HCT116 (cell line): ENCODE measurements at regions not wholly inside any gene's neighbourhood (a gene's known extent, or its start where the extent isn't known, plus 50 kb on each side); places are given as distances from the start of the nearest gene placed in this dataset.
"Not testable (repeated sequence)": the region's sequence is repeated elsewhere in the genome, so short reads cannot be mapped to it uniquely, and the experiment has no call there.

Experiments
- ATAC-seq: fragments of 200-7000 bp; cut with Tn5 transposase; 2 replicates; pipeline ENCODE4 v1.9.1; 2020; ENCODE audit warnings: mild to moderate bottlenecking, moderate library complexity
- BruUV-seq: library from RNA; stranded (reverse); fragments of 400-500 nt; replicated peaks from 2 replicates; lab custom pipeline; 2021; lab: Mats Ljungman, UMichigan
- CTCF ChIA-PET: fragments of 300-600 bp; sonication (Branson Sonifier 250); formaldehyde crosslinking; loops from one replicate; lab custom pipeline; 2021; ENCODE audit warnings: antibody characterized with exemption; lab: Charles Lee
- POLR2A ChIA-PET: fragments of 300-600, 350-600 bp; sonication (Branson Sonifier 250); formaldehyde crosslinking; loops from one replicate; lab custom pipeline; 2021; ENCODE audit warnings: antibody characterized with exemption; lab: Charles Lee
- RAD21 ChIA-PET, 2 experiments: fragments of 300-600 bp; sonication (Branson Sonifier 250); formaldehyde crosslinking; loops; one replicate each; lab custom pipeline; 2023; ENCODE audit warnings: low total read pairs in 2 of 2; ENCODE audit not compliant: uncharacterized antibody in 2 of 2, unreplicated experiment in 2 of 2, low non-redundant PET in 1 of 2; lab: Charles Lee
- DNase-seq: peaks from one replicate; pipeline ENCODE4 v3.0.0-alpha.2; 2010; ENCODE audit warnings: low read depth, low spot score
- H2AFZ ChIP-seq: fragments of 200-600 bp; shearing (Covaris generic), sonication (generic); 2 replicates; pipeline ENCODE4 v1.6.1; 2017; ENCODE audit warnings: low read depth, mixed run types, mixed read lengths, antibody characterized with exemption, low read length; ENCODE audit not compliant: poor library complexity, severe bottlenecking
- H3K27ac ChIP-seq: 2 replicates; pipeline ENCODE4 v1.5.1; 2012; ENCODE audit warnings: low read depth, low read length
- H3K27me3 ChIP-seq: fragments of 200-600 bp; sonication (generic); 2 replicates; pipeline ENCODE4 v1.6.1; 2016; ENCODE audit warnings: mixed run types, low read length, mixed read lengths; ENCODE audit not compliant: insufficient read depth
- H3K36me3 ChIP-seq, 2 experiments: fragments of 200-500 bp in 1 of 2; fragments of 200-600 bp in 1 of 2; sonication (Bioruptor generic) in 1 of 2; sonication (generic) in 1 of 2; 2 replicates each; pipeline versions ENCODE4 v1.5.1 to v1.6.1; 2014 to 2016; ENCODE audit warnings: low read length in 2 of 2, inconsistent platforms in 1 of 2, mixed read lengths in 1 of 2, mixed run types in 1 of 2; ENCODE audit not compliant: insufficient read depth in 2 of 2, control insufficient read depth in 1 of 2
- H3K4me1 ChIP-seq, 2 experiments: fragments of 200-600 bp in 1 of 2; sonication (generic) in 1 of 2; 2 replicates each; pipeline versions ENCODE4 v1.5.1 to v1.6.1; 2012 to 2017; ENCODE audit warnings: low read length in 2 of 2, inconsistent platforms in 1 of 2, mild to moderate bottlenecking in 1 of 2, mixed read lengths in 1 of 2, mixed run types in 1 of 2, moderate library complexity in 1 of 2; ENCODE audit not compliant: insufficient read depth in 2 of 2, control insufficient read depth in 1 of 2
- H3K4me2 ChIP-seq: fragments of 200-600 bp; sonication (generic); 2 replicates; pipeline ENCODE4 v1.6.1; 2017; ENCODE audit warnings: mixed run types, low read length, mixed read lengths
- H3K4me3 ChIP-seq, 2 experiments: fragments of 200-600 bp in 1 of 2; sonication (generic) in 1 of 2; replicated peaks in 1 of 2; 2 replicates each; pipeline ENCODE4 v1.5.1; 2011 to 2016; ENCODE audit warnings: low read length in 2 of 2, control low read depth in 1 of 2, low read depth in 1 of 2, mild to moderate bottlenecking in 1 of 2, mixed read lengths in 1 of 2, mixed run types in 1 of 2
- H3K79me2 ChIP-seq: fragments of 200-600 bp; sonication (generic); 2 replicates; pipeline ENCODE4 v1.6.1; 2017; ENCODE audit warnings: mild to moderate bottlenecking, mixed run types, low read length, moderate library complexity, mixed read lengths; ENCODE audit not compliant: insufficient read depth
- H3K9ac ChIP-seq: fragments of 200-600 bp; sonication (generic); 2 replicates; pipeline ENCODE4 v1.6.1; 2016; ENCODE audit warnings: low read length, mixed read lengths
- H3K9me2 ChIP-seq: fragments of 200-600 bp; sonication (generic), shearing (Covaris generic); 2 replicates; pipeline ENCODE4 v1.6.1; 2017; ENCODE audit warnings: mixed run types, mild to moderate bottlenecking, moderate library complexity; ENCODE audit not compliant: insufficient read depth
- H3K9me3 ChIP-seq, 2 experiments: fragments of 200-500 bp in 1 of 2; fragments of 200-600 bp in 1 of 2; sonication (Bioruptor generic) in 1 of 2; sonication (generic) in 1 of 2; 2 replicates each; pipeline ENCODE4 v1.6.1; 2014 to 2017; ENCODE audit warnings: low read length in 2 of 2, mixed read lengths in 2 of 2, inconsistent platforms in 1 of 2, low read depth in 1 of 2, mild to moderate bottlenecking in 1 of 2, mixed run types in 1 of 2, moderate library complexity in 1 of 2; ENCODE audit not compliant: control insufficient read depth in 1 of 2, insufficient read depth in 1 of 2
- H4K20me1 ChIP-seq: fragments of 200-600 bp; sonication (generic), shearing (Covaris generic); 2 replicates; pipeline ENCODE4 v1.6.1; 2017; ENCODE audit warnings: mixed run types, mild to moderate bottlenecking, moderate library complexity; ENCODE audit not compliant: insufficient read depth
- CBX3 ChIP-seq: IDR thresholded peaks from 2 replicates; pipeline ENCODE4 v1.6.1; 2012; ENCODE audit warnings: low read depth
- EZH2phosphoT487 ChIP-seq: fragments of 200-600 bp; IDR thresholded peaks from 2 replicates; pipeline ENCODE4 v1.6.1; 2018; ENCODE audit warnings: antibody characterized with exemption, borderline replicate concordance
- FOSL1 ChIP-seq: IDR thresholded peaks from 2 replicates; pipeline ENCODE4 v1.6.1; 2012; ENCODE audit warnings: low read depth
- POLR2AphosphoS5 ChIP-seq: IDR thresholded peaks from 2 replicates; pipeline ENCODE4 v1.6.1; 2011; ENCODE audit warnings: mild to moderate bottlenecking, low read depth, low read length, moderate library complexity
- RAD21 ChIP-seq: IDR thresholded peaks from 2 replicates; pipeline ENCODE4 v1.6.1; 2012; ENCODE audit warnings: low read depth, mild to moderate bottlenecking
- SIN3A ChIP-seq: IDR thresholded peaks from 2 replicates; pipeline ENCODE4 v1.6.1; 2012; ENCODE audit warnings: low read depth
- SP1 ChIP-seq: IDR thresholded peaks from 2 replicates; pipeline ENCODE4 v1.6.1; 2012; ENCODE audit warnings: low read depth
- SRF ChIP-seq: IDR thresholded peaks from 2 replicates; pipeline ENCODE4 v1.6.1; 2012; ENCODE audit warnings: low read depth
- TCF7L2 ChIP-seq: IDR thresholded peaks from 2 replicates; pipeline ENCODE4 v1.7.0; 2011; ENCODE audit warnings: borderline replicate concordance, inconsistent platforms; ENCODE audit not compliant: insufficient read depth, insufficient read length; ENCODE audit errors: extremely low read depth
- ZNF274 ChIP-seq: fragments of 200-500 bp; sonication (Bioruptor generic); IDR thresholded peaks from 2 replicates; pipeline ENCODE4 v1.6.1; 2014; ENCODE audit warnings: mild to moderate bottlenecking, low read depth, low read length, inconsistent platforms
- intact Hi-C: fragments of 100-400 bp; cut with micrococcal nuclease; formaldehyde crosslinking; loops from 2 replicates; pipeline ENCODE4 v1.10.0; 2022
- TF ChIP-seq, protein P1 (sequence below): IDR thresholded peaks from 2 replicates; pipeline ENCODE4 v1.6.1; 2012; ENCODE audit warnings: low read depth
- TF ChIP-seq, protein P2 (sequence below), 3 experiments: fragments of 200-600 bp in 1 of 3; sonication (generic) in 1 of 3; IDR thresholded peaks in 2 of 3; conservative IDR thresholded peaks in 1 of 3; 2 replicates each; pipeline ENCODE4 v1.5.1; 2012 to 2017; ENCODE audit warnings: low read depth in 2 of 3, low read length in 2 of 3, antibody characterized with exemption in 1 of 3, borderline replicate concordance in 1 of 3, control low read depth in 1 of 3, mild to moderate bottlenecking in 1 of 3, mixed read lengths in 1 of 3, mixed run types in 1 of 3, moderate library complexity in 1 of 3; ENCODE audit not compliant: insufficient read depth in 1 of 3

DNA sequence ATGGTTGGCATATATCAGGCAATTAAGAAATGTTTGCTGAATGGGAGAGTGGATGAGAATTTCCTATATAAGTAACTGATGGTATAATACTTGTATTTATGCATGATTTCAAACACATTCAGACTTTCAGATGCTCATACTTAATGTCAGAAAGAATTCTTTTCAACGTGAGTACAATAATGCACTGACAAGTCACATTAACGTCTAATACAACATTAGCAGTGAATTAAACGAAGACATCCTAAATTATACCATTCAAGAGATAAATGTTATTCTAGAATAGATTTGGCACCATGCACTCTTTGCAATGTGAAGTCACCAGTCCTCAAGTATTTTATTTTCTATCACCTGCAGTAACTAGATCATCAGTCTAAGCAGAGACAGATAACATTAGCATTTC lies 712.9 kb downstream of the TLE1 start (continued):
- no peak for TF ChIP-seq TCF7L2

DNA sequence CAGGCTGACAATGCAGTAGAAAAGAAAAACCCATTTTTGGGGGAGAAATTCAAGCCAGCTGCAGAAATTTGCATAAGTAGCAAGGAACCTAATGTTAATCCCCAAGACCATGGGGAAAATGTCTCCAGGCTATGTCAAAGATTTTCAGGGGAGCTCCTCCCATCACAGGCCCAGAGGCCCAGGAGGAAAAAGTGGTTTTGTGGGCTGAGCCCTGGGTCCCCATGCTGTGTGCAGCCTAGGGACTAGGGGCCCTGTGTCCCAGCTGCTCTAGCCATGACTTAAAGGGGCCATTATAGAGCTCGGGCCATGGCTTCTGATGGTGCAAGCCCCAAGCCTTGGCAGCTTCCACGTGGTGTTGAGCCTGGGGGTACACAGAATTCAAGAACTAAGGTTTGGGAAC lies 719.0 kb downstream of the TLE1 start:
- ATAC-seq, H3K4me3 ChIP-seq, H3K4me1 ChIP-seq, POLR2A ChIA-PET, H3K9me3 ChIP-seq, RAD21 ChIA-PET, H3K9ac ChIP-seq, H3K9me2 ChIP-seq, H2AFZ ChIP-seq, H3K4me2 ChIP-seq, CTCF ChIA-PET, H3K36me3 ChIP-seq, intact Hi-C loops, H4K20me1 ChIP-seq, DNase-seq, H3K27ac ChIP-seq, H3K27me3 ChIP-seq, H3K79me2 ChIP-seq, BruUV-seq: not testable (repeated sequence)

DNA sequence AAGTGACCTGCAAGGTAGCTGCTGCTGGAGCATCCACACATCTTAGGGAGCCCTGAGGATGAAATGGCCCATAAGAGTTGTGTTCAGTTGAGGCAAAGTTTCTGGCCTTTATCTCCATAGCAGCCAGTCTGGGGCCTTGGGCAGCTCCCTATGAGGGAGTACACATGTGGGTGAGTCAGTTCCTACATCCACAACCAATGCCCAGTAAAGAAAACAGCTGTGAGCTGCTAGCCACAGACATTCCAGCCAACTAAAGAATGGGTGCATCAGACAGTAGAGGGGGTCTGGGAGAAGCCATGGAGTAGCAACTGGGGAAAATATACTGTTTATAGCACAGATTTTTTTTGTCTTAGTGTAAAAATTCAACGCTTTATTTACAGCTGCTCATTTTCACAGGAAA lies 720.7 kb downstream of the TLE1 start:
- Histone ChIP-seq H3K4me3 (no peak overlapping the region), H3K27me3 (no peaks in the 10 kb centered on the region), H3K4me1 (no peaks in the 10 kb centered on the region), H3K4me2 (no peak overlapping the region), H3K27ac (no peak overlapping the region), H2AFZ (no peak overlapping the region), H3K36me3 (no peaks in the 10 kb centered on the region), H3K9ac (no peak overlapping the region), H3K9me3 (no peaks in the 10 kb centered on the region; a peak in 2 of 4 replicates), H3K9me2 (no peaks in the 10 kb centered on the region), H3K79me2 (no peaks in the 10 kb centered on the region), H4K20me1 (no peaks in the 10 kb centered on the region)
- intact Hi-C loops = no loop called here
- ChIA-PET POLR2A (no interaction called here), RAD21 (no interaction called here), CTCF (no interaction called here)
- ATAC-seq = no peak
- DNase-seq = no peak
- no TSS peak for BruUV-seq
- TF ChIP-seq SIN3A = no peak
- TF ChIP-seq, protein P1, sequence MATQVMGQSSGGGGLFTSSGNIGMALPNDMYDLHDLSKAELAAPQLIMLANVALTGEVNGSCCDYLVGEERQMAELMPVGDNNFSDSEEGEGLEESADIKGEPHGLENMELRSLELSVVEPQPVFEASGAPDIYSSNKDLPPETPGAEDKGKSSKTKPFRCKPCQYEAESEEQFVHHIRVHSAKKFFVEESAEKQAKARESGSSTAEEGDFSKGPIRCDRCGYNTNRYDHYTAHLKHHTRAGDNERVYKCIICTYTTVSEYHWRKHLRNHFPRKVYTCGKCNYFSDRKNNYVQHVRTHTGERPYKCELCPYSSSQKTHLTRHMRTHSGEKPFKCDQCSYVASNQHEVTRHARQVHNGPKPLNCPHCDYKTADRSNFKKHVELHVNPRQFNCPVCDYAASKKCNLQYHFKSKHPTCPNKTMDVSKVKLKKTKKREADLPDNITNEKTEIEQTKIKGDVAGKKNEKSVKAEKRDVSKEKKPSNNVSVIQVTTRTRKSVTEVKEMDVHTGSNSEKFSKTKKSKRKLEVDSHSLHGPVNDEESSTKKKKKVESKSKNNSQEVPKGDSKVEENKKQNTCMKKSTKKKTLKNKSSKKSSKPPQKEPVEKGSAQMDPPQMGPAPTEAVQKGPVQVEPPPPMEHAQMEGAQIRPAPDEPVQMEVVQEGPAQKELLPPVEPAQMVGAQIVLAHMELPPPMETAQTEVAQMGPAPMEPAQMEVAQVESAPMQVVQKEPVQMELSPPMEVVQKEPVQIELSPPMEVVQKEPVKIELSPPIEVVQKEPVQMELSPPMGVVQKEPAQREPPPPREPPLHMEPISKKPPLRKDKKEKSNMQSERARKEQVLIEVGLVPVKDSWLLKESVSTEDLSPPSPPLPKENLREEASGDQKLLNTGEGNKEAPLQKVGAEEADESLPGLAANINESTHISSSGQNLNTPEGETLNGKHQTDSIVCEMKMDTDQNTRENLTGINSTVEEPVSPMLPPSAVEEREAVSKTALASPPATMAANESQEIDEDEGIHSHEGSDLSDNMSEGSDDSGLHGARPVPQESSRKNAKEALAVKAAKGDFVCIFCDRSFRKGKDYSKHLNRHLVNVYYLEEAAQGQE = no peak
- no peak for TF ChIP-seq SP1
- no peak for TF ChIP-seq CBX3
- no peak for TF ChIP-seq FOSL1
- TF ChIP-seq TCF7L2 = no peak
- TF ChIP-seq ZNF274 = no peak
- no peak for TF ChIP-seq RAD21
- TF ChIP-seq POLR2AphosphoS5 = no peak
- TF ChIP-seq, protein P2, sequence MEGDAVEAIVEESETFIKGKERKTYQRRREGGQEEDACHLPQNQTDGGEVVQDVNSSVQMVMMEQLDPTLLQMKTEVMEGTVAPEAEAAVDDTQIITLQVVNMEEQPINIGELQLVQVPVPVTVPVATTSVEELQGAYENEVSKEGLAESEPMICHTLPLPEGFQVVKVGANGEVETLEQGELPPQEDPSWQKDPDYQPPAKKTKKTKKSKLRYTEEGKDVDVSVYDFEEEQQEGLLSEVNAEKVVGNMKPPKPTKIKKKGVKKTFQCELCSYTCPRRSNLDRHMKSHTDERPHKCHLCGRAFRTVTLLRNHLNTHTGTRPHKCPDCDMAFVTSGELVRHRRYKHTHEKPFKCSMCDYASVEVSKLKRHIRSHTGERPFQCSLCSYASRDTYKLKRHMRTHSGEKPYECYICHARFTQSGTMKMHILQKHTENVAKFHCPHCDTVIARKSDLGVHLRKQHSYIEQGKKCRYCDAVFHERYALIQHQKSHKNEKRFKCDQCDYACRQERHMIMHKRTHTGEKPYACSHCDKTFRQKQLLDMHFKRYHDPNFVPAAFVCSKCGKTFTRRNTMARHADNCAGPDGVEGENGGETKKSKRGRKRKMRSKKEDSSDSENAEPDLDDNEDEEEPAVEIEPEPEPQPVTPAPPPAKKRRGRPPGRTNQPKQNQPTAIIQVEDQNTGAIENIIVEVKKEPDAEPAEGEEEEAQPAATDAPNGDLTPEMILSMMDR (IDR thresholded peaks at IDR 0.05 in 2 of 3, conservative IDR thresholded peaks at IDR 0.05 in 1 of 3; ENCODE audit: borderline replicate concordance in 1 of 3, insufficient read depth in 1 of 3, low read depth in 2 of 3, low read length in 2 of 3) = no peak
- no peak for TF ChIP-seq EZH2phosphoT487
- TF ChIP-seq SRF = no peak
